ENCODE measurements at regions not wholly inside any gene's neighbourhood (a gene's known extent, or its start where the extent isn't known, plus 50 kb on each side); places are given as distances from the start of the nearest gene placed in this dataset.

DNA sequence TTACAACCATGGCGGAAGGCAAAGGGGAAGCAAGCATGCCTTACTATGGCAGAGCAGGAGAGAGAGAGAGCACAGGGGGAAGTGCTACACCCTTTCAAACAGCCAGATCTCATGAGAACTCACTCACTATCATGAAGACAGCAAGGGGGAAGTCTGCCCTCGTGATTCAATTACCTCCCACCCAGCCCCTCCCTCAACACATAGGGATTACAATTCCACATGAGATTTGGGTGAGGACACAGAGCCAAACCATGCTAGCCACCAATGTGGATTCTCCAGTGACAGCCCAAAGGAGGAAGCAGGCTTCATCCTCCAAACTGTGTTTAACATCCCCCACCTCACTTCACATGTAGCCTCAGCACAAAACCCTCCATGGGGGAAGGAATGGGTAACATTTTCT, 563.7 kb downstream of the CDK5RAP2 start:
- no peak overlapping the region for H3K4me3 ChIP-seq (ENCODE audit: low read length)
- TF ChIP-seq, protein P1, sequence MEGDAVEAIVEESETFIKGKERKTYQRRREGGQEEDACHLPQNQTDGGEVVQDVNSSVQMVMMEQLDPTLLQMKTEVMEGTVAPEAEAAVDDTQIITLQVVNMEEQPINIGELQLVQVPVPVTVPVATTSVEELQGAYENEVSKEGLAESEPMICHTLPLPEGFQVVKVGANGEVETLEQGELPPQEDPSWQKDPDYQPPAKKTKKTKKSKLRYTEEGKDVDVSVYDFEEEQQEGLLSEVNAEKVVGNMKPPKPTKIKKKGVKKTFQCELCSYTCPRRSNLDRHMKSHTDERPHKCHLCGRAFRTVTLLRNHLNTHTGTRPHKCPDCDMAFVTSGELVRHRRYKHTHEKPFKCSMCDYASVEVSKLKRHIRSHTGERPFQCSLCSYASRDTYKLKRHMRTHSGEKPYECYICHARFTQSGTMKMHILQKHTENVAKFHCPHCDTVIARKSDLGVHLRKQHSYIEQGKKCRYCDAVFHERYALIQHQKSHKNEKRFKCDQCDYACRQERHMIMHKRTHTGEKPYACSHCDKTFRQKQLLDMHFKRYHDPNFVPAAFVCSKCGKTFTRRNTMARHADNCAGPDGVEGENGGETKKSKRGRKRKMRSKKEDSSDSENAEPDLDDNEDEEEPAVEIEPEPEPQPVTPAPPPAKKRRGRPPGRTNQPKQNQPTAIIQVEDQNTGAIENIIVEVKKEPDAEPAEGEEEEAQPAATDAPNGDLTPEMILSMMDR (conservative IDR thresholded peaks at IDR 0.05; ENCODE audit: low read depth, low read length) = no peak
- no peak for DNase-seq (ENCODE audit: low read depth)

DNA sequence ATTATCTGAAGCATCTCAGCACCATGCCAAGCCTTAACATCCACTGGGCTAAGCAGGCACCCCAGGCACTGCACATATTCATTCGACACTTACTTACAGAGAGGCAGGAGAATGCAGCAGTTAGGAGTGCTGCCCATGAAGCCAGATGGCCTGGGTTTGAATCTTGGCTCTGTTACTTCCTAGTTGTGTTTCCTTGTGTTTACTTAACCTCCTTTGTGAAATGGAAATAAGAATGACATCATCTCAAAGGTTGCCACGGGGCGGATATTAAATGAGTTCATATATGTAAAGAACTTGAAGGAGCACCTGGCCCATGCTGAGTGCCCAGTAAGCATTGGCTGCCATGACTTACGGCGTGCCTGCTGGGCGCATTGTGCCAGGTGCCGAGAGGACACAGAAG, 565.2 kb downstream of the CDK5RAP2 start:
- TF ChIP-seq, protein P1 (conservative IDR thresholded peaks at IDR 0.05; ENCODE audit: low read depth, low read length) = no peak
- no peak for DNase-seq (ENCODE audit: low read depth)
- H3K4me3 ChIP-seq (ENCODE audit: low read length) = no peak overlapping the region

DNA sequence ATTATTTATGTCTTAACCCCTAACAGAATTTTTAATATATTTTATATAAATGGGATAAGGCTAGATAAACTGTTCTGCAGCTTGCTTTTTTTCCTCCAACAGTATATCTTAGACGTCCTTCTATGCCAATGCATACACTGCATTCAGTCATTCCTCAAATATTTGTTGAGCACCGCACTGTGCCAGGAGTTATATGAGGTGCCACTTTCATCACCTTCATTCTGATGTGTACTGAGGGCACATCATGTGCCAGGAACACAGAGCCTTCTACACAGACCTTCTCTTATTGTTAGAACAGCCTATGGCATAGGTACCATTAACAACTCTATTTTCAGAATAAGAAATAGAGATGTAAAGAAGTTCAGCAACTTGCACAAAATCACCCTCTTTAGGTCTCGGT, 570.1 kb downstream of the CDK5RAP2 start:
- DNase-seq (ENCODE audit: low read depth) = no peak
- TF ChIP-seq, protein P1 (conservative IDR thresholded peaks at IDR 0.05; ENCODE audit: low read depth, low read length) = no peak
- no peak overlapping the region for H3K4me3 ChIP-seq (ENCODE audit: low read length)

DNA sequence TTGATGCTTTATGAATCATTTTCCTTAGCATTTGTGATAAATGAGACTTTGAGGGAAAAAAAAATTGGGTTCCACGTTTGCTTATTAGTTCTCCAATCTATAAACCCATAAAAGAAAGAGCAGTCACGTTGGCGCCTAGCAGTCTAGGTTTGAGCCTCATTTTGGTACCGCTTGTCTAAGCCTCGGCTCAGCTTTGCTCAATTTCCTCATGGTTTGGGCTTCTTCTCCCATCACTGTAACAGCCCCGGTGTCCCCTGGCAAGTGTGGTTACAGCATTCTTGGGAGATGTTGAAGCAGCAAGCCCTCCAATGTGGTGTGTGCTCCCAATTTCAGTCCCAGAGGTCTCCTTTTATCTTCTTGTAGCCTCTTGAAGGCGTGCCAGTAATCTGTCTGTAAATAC, 578.4 kb downstream of the CDK5RAP2 start:
- no peak for DNase-seq (ENCODE audit: low read depth)
- H3K4me3 ChIP-seq (ENCODE audit: low read length) = no peak overlapping the region
- TF ChIP-seq, protein P1 (conservative IDR thresholded peaks at IDR 0.05; ENCODE audit: low read depth, low read length) = no peak

DNA sequence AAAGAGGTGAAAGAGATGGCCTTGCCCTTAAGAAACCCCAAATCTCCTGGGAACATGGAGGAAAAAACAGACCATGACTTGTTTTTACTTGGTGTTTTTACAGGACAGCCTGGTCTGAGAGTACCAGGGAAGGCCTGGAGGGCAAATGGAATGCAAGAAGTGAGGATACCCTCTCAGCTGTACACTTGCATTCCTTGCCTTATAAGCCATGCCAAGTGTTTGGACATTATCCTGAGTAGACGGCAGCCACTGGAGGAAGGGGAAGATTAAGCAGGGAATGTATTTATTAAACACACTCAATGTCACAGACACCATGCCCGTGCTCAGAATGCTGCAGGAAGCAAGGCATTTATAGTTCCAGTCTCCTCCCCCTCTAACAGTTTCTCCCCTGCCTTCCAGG, 581.4 kb downstream of the CDK5RAP2 start:
- no peak for DNase-seq (ENCODE audit: low read depth)
- TF ChIP-seq, protein P1 (conservative IDR thresholded peaks at IDR 0.05; ENCODE audit: low read depth, low read length) = no peak
- H3K4me3 ChIP-seq (ENCODE audit: low read length) = no peak overlapping the region

DNA sequence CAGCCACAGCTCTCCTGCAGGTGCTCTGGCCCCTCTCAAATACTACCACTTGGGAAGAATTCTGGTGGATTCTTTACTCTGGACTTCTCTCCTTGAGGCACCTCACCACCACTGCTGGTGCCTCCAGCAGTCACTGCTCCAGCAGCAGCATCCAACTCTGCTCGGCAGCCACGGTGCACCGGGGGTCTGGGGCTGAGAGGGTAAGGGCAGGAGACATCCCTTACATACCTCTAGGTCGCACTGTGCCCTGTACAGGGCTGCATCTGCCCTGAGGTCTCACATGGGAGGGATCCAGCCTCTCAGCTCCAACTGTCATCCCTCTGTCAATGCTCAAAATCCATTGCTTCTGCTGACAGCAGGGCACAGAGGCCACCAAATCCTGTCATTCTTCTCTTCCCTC, 588.2 kb downstream of the CDK5RAP2 start:
- DNase-seq (ENCODE audit: low read depth) = no peak
- TF ChIP-seq, protein P1 (conservative IDR thresholded peaks at IDR 0.05; ENCODE audit: low read depth, low read length) = no peak
- no peak overlapping the region for H3K4me3 ChIP-seq (ENCODE audit: low read length)

DNA sequence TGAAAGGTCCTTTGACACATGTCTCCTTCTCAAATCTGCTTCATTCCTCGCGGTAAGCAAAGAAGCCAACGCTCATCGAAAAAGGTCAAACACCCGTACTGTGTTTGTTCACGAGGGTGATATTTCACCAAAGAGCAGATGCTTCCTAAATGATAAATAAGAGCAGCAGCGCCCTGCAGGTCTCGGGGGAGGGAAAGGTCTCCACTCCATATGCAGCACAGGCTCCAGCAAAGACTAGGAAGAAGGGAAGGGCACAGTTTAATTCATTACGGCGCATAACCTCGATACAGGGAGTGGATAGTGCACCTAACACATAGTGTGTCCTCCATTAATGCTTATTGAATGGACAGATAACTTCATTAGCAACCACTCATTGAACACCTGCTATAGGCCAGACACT, 593.3 kb downstream of the CDK5RAP2 start:
- H3K4me3 ChIP-seq (ENCODE audit: low read length) = no peak overlapping the region
- TF ChIP-seq, protein P1 (conservative IDR thresholded peaks at IDR 0.05; ENCODE audit: low read depth, low read length) = no peak
- DNase-seq (ENCODE audit: low read depth) = no peak

Data from retinal pigment epithelial cell (primary cell).